Stimulated activated CD4-positive, alpha-beta T cell treated with anti-CD3 and anti-CD28 coated beads, Interleukin-4, amount 100 ng/mL, for 4 hours (primary cell): ENCODE measurements at regions not wholly inside any gene's neighbourhood (a gene's known extent, or its start where the extent isn't known, plus 50 kb on each side); places are given as distances from the start of the nearest gene placed in this dataset.

Source experiments
- DNase-seq, 2 experiments: peaks; one replicate each; pipeline ENCODE4 v3.0.0-alpha.2; 2020

- no peak for DNase-seq
These were observed 153.7 kb downstream of the SOX11 start for GRCh38 chr2:5845798-5846330.

- no peak for DNase-seq
These were observed 154.7 kb downstream of the SOX11 start for GRCh38 chr2:5846881-5847280.

GRCh38 chr2:5849562-5849961 is 157.4 kb downstream of the SOX11 start:
- no peak for DNase-seq

GRCh38 chr2:5851410-5851809 is 159.2 kb downstream of the SOX11 start:
- no peak for DNase-seq

GRCh38 chr2:5854797-5855196 is 162.6 kb downstream of the SOX11 start:
- DNase-seq, result no peak

- no peak for DNase-seq
These were observed 174.9 kb downstream of the SOX11 start for GRCh38 chr2:5867056-5867455.

- DNase-seq, result no peak
These were observed 176.7 kb downstream of the SOX11 start for GRCh38 chr2:5868931-5869330.

DNA sequence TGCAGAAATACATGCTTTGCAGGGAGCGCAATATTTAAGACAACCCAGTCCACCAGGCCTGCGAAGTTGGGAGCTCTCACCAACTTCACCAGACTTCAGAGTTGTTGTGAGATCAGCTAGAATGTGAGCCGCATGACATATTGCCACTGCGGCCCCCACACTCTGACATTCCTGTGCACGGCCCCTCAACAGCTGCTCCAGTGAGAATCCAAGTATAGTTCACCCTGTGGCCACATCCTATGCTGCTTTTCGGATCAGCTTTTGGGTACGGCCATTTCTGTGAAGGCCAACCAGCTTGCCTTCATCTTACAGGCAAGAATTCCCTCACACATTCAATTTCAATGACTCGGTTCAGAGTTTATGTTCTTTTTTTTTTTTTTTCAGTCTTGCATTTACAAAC is 177.8 kb downstream of the SOX11 start:
- no peak for DNase-seq

GRCh38 chr2:5877360-5877759 is 185.2 kb downstream of the SOX11 start:
- no peak for DNase-seq

DNA sequence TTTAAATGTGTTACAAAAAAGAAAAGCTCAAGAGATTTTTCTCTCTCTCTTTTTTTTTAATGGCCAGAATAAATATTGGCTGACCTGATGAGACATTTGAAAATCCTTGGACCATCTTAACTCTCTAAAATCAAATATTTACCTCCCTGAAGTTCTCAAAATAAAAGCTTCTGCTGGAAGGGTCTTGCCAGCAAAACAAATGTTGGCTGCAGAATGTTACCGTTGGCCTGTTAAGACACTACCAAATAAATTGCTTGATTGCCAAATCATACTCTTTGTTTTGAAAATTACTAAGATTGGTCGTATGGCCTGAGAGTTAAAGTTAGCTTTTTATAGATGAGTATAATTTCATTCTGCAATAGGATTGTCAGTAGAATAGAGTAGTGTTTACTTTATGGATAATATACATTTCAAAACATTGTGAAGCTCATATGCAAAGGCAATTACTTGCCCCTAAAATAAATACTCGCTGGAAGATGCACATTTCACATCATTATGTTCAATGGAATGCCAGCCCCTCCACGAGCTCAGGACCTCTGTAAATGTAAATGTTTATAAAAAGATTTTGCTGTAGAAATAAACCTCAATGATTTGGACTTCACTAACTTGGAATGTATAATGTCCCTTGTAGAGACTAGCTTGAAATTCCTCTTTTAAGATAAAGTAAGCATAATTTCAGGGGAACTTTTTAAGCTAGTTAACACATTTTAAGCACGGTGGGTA is 193.4 kb downstream of the SOX11 start:
- no peak for DNase-seq

DNA sequence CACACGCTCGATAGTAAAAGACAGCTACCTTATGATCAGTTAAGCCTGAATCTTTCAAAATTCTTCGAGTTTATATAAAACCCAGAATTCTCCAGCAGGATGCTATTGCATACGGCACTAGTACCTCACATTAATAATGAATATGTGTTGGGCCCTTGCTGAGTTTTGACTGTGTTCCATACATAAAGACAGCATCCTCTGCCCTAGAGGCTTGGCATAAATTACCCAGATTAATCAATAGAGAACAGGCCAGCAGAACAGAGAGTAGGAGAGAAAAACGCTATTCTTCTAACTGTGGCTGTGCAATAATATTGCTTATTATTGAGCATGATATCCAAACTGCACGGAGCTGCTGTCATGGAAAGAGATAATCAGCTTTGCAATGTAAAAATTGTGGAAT is 194.3 kb downstream of the SOX11 start:
- no peak for DNase-seq

DNA sequence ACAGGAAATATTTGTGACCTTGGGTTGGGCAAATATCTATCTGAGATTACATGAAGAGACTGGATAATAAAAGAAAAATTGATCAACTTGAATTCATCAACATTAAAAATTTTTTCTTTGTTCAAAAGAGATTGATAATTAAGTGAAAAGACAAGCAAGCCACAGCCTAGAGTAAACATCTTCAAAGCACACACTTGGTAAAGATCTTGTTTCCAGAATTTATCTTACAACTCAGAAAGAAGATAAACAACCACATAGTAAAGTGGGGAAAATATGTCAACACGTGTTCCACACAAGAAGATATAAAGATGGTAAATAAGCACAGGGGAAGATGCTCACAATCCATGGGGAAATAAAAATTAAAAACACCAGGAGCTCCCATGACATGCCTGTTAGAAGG is 195.9 kb downstream of the SOX11 start:
- DNase-seq, result no peak

DNA sequence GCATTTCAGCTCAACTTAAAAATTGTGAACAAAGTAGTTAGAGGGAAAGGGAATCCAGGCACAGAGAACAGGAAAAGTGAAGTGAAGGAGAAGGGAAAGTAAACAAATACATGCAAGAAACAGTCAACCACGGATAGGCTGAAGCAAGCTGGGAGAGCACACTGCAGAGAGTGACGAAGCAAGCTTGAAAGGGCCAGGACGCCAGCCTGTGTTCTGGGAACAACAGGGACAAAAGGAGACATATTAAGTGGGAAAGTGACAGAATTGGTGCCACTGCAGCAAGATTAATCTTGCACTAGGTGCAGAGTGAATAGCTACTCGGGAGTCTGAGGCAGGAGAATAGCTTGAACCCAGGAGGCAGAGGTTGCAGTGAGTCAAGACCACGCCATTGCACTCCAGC is 197.3 kb downstream of the SOX11 start:
- DNase-seq, result no peak

DNA sequence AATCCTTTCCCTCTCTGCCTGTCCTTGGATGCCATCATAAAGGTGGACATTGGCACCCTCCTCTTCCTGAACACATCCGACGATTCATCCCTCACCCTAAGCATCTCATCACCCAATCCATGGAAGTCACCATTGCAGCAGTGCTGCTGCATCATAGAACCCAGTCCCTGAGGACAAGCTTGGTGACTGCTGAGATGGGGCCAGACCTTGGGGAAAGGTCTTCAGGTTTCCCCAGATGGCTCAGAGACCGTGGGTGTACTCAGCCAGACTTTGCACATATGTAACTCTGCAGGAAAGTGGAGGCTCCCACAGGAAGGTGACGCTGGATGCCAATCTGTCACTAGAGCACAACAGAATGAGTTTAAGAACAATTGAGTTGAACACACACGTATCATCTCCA is 202.2 kb downstream of the SOX11 start:
- DNase-seq, result no peak

DNA sequence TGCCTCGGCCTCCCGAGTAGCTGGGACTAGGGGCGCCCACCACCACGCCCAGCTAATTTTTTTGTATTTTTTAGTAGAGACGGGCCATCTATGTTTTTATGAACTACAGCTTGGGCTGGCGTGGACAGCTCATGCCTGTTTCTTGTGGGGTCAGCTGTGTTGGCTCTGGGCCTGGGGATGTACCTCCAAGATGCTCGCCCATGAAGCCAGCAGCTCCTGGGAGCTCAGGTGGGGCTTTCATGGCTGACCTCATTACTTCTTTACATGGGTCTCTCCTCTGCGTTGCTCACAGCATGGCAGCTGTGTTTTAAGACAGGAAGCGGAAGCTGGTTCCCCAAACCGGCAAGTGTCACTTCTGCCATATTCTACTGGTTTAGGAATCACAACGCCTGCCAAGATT is 203.1 kb downstream of the SOX11 start:
- DNase-seq, result no peak

- DNase-seq, result no peak
These were observed 205.1 kb downstream of the SOX11 start for GRCh38 chr2:5897249-5897648.

GRCh38 chr2:5898667-5899066 is 206.5 kb downstream of the SOX11 start:
- no peak for DNase-seq

DNA sequence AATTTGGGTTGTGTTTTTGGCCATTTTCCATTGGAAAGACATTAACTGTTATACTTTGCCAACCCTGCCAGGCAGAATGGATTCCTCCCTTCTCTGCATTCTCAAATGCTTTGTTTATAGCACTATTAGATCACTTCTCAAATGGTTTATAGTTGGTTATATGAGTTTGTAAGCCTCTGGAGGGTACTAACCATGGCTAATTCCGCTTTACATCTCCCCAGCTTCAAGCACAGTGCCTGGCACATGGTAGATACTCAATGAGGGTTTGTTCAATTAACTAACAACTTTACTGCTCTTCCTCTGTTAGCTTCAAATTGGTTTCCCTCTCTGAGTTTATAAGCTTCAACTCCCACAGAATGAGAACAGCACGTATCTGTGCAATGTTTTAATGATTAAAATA is 213.5 kb downstream of the SOX11 start:
- no peak for DNase-seq

DNA sequence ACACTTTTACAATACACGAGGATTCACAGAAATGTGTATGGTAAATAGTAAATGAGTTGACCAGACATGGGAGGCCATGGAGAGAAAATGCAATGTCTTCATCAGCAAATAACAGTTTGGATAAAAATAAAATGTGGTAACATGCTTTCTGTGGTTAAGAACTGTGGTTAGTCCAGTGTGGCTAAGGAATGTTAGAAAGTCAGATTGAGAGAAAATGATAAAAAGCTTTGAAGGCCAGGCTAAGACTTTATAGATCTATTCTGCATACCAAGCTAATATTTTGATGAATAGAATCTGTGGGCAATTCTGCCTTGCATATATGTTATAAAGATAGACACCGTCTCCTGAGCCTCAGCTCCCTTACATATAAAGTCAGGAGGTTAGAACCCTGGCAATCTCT is 215.9 kb downstream of the SOX11 start:
- DNase-seq, result no peak

GRCh38 chr2:5911718-5912117 is 219.5 kb downstream of the SOX11 start:
- DNase-seq, result no peak

- DNase-seq, result no peak
These were observed 221.7 kb downstream of the SOX11 start for GRCh38 chr2:5913711-5914395.

GRCh38 chr2:5914811-5915611 is 222.8 kb downstream of the SOX11 start:
- DNase-seq, result no peak

DNA sequence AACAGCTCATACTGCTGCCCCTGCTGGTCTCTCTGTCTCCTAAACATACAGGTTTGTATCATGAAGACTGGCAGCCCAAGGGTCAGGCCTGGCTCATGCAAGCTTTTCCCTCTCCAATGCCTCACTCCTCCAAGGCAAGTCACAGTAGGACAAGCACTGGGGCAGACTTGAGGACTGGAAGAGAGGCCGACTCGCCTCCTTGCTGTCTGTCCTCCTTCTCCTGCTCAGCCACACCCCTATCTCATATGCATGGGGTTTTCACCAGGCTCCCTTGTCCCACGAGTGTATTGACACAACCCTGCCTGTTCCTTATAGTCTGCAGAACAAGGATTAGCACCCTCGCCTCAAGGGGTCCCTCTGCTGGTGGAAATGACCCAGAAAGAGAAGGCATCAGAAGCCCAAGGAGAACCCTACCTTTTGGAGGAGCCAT is 223.7 kb downstream of the SOX11 start:
- DNase-seq, result no peak
